HEK293 (cell line): ENCODE measurements at regions not wholly inside any gene's neighbourhood (a gene's known extent, or its start where the extent isn't known, plus 50 kb on each side); places are given as distances from the start of the nearest gene placed in this dataset.

Source experiments
- CTCF ChIA-PET: fragments of 350-600 bp; formaldehyde crosslinking; extraction: SDS; loops from one replicate; lab custom pipeline; 2021; ENCODE audit warnings: antibody characterized with exemption; lab: Yijun Ruan, JAX
- POLR2A ChIA-PET: fragments of 300-600 bp; formaldehyde crosslinking; extraction: SDS; loops from one replicate; lab custom pipeline; 2020; ENCODE audit warnings: antibody characterized with exemption, inconsistent platforms; lab: Yijun Ruan, JAX
- H3K27ac ChIP-seq: fragments of 200-500 bp; sonication (Bioruptor generic); 2 replicates; pipeline ENCODE4 v1.5.1; 2014; ENCODE audit warnings: low read depth, low read length, control low read depth, inconsistent platforms; ENCODE audit errors: extremely low read depth
- H3K36me3 ChIP-seq, 2 experiments: fragments of 200-500 bp in 1 of 2; sonication (Bioruptor generic) in 1 of 2; 1 replicate in 1 of 2; 2 replicates in 1 of 2; pipeline ENCODE4 v1.5.1; 2014 to 2017; ENCODE audit warnings: inconsistent platforms in 2 of 2, low read length in 2 of 2; ENCODE audit not compliant: control insufficient read depth in 2 of 2, insufficient read depth in 1 of 2
- H3K4me1 ChIP-seq: fragments of 200-500 bp; sonication (Bioruptor generic); 2 replicates; pipeline ENCODE4 v1.5.1; 2014; ENCODE audit warnings: mild to moderate bottlenecking, low read length, inconsistent platforms; ENCODE audit not compliant: control insufficient read depth, insufficient read depth
- H3K4me3 ChIP-seq: 2 replicates; pipeline ENCODE4 v1.5.1; 2011; ENCODE audit warnings: low read depth, mild to moderate bottlenecking, control low read depth, low read length, moderate library complexity
- H3K9me3 ChIP-seq: fragments of 200-500 bp; sonication (Bioruptor generic); 2 replicates; pipeline ENCODE4 v1.5.1; 2014; ENCODE audit warnings: low read depth, low read length, inconsistent platforms; ENCODE audit not compliant: control insufficient read depth, insufficient read depth
- CTCF ChIP-seq: fragments of 450-650 bp; formaldehyde crosslinking; IDR thresholded peaks from 2 replicates; pipeline ENCODE4 v1.5.1; 2016; ENCODE audit warnings: missing biosample characterization, missing genetic modification characterization
- HIC1 ChIP-seq: fragments of 450-650 bp; formaldehyde crosslinking; IDR thresholded peaks from 2 replicates; pipeline ENCODE4 v1.5.1; 2016; ENCODE audit warnings: missing biosample characterization, missing genetic modification characterization
- REPIN1 ChIP-seq: fragments of 450-650 bp; formaldehyde crosslinking; IDR thresholded peaks from 2 replicates; pipeline ENCODE4 v1.5.1; 2017; ENCODE audit warnings: missing biosample characterization, missing genetic modification characterization, low read depth
- SCRT1 ChIP-seq: fragments of 450-650 bp; formaldehyde crosslinking; IDR thresholded peaks from 2 replicates; pipeline ENCODE4 v1.5.1; 2016; ENCODE audit warnings: missing biosample characterization, missing genetic modification characterization, borderline replicate concordance
- ZNF138 ChIP-seq: fragments of 450-650 bp; formaldehyde crosslinking; IDR thresholded peaks from 2 replicates; pipeline ENCODE4 v1.5.1; 2016; ENCODE audit warnings: missing biosample characterization, missing genetic modification characterization, borderline replicate concordance
- ZNF140 ChIP-seq: fragments of 450-650 bp; formaldehyde crosslinking; IDR thresholded peaks from 2 replicates; pipeline ENCODE4 v1.5.1; 2016; ENCODE audit warnings: missing biosample characterization, missing genetic modification characterization
- ZNF2 ChIP-seq: fragments of 450-650 bp; formaldehyde crosslinking; IDR thresholded peaks from 2 replicates; pipeline ENCODE4 v1.5.1; 2016; ENCODE audit warnings: missing biosample characterization, missing genetic modification characterization
- ZNF223 ChIP-seq: fragments of 450-650 bp; formaldehyde crosslinking; IDR thresholded peaks from 2 replicates; pipeline ENCODE4 v1.5.1; 2016; ENCODE audit warnings: missing biosample characterization, missing genetic modification characterization
- ZNF366 ChIP-seq: fragments of 450-650 bp; formaldehyde crosslinking; conservative IDR thresholded peaks from 2 replicates; pipeline ENCODE4 v1.5.1; 2016; ENCODE audit warnings: missing biosample characterization, missing genetic modification characterization
- ZNF501 ChIP-seq: fragments of 450-650 bp; formaldehyde crosslinking; IDR thresholded peaks from 2 replicates; pipeline ENCODE4 v1.5.1; 2016; ENCODE audit warnings: missing biosample characterization, missing genetic modification characterization
- ZNF510 ChIP-seq: fragments of 450-650 bp; formaldehyde crosslinking; IDR thresholded peaks from 2 replicates; pipeline ENCODE4 v1.5.1; 2018; ENCODE audit warnings: mild to moderate bottlenecking, missing genetic modification characterization, missing biosample characterization; ENCODE audit not compliant: insufficient replicate concordance
- ZNF530 ChIP-seq: fragments of 450-650 bp; formaldehyde crosslinking; IDR thresholded peaks from 2 replicates; pipeline ENCODE4 v1.5.1; 2016; ENCODE audit warnings: low read depth, missing biosample characterization, missing genetic modification characterization
- ZNF549 ChIP-seq: fragments of 450-650 bp; IDR thresholded peaks from 2 replicates; pipeline ENCODE4 v1.5.1; 2018; ENCODE audit warnings: missing biosample characterization, missing genetic modification characterization, mild to moderate bottlenecking, inconsistent platforms, moderate library complexity
- ZNF610 ChIP-seq: fragments of 450-650 bp; formaldehyde crosslinking; IDR thresholded peaks from 2 replicates; pipeline ENCODE4 v1.5.1; 2016; ENCODE audit warnings: missing biosample characterization, missing genetic modification characterization, borderline replicate concordance
- ZNF621 ChIP-seq: fragments of 450-650 bp; formaldehyde crosslinking; IDR thresholded peaks from 2 replicates; pipeline ENCODE4 v1.5.1; 2017; ENCODE audit warnings: missing biosample characterization, missing genetic modification characterization
- ZNF670 ChIP-seq: fragments of 450-650 bp; formaldehyde crosslinking; IDR thresholded peaks from 2 replicates; pipeline ENCODE4 v1.5.1; 2016; ENCODE audit warnings: missing biosample characterization, missing genetic modification characterization, low read depth
- ZNF843 ChIP-seq: fragments of 450-650 bp; formaldehyde crosslinking; IDR thresholded peaks from 2 replicates; pipeline ENCODE4 v1.5.1; 2016; ENCODE audit warnings: missing biosample characterization, missing genetic modification characterization
- TF ChIP-seq, protein P1 (sequence below): fragments of 450-650 bp; formaldehyde crosslinking; IDR thresholded peaks from 2 replicates; pipeline ENCODE4 v1.5.1; 2016; ENCODE audit warnings: missing biosample characterization, missing genetic modification characterization
- TF ChIP-seq, protein P2 (sequence below): fragments of 450-650 bp; formaldehyde crosslinking; IDR thresholded peaks from 2 replicates; pipeline ENCODE4 v1.5.1; 2017; ENCODE audit warnings: missing biosample characterization, missing genetic modification characterization
- TF ChIP-seq, protein P3 (sequence below): fragments of 450-650 bp; formaldehyde crosslinking; IDR thresholded peaks from 2 replicates; pipeline ENCODE4 v1.5.1; 2016; ENCODE audit warnings: missing biosample characterization, missing genetic modification characterization
- TF ChIP-seq, protein P4 (sequence below): fragments of 450-650 bp; formaldehyde crosslinking; IDR thresholded peaks from 2 replicates; pipeline ENCODE4 v1.5.1; 2016; ENCODE audit warnings: missing biosample characterization, missing genetic modification characterization

GRCh38 chr12:124099661-124100060 lies 126.6 kb downstream of the ZNF664 start (continued):
- TF ChIP-seq SCRT1 (tag by site-specific recombination): no peak
- TF ChIP-seq, all 188 proteins: peak for 0

- ChIA-PET POLR2A (no interaction called here), CTCF (no interaction called here)
- TF ChIP-seq, protein P1, sequence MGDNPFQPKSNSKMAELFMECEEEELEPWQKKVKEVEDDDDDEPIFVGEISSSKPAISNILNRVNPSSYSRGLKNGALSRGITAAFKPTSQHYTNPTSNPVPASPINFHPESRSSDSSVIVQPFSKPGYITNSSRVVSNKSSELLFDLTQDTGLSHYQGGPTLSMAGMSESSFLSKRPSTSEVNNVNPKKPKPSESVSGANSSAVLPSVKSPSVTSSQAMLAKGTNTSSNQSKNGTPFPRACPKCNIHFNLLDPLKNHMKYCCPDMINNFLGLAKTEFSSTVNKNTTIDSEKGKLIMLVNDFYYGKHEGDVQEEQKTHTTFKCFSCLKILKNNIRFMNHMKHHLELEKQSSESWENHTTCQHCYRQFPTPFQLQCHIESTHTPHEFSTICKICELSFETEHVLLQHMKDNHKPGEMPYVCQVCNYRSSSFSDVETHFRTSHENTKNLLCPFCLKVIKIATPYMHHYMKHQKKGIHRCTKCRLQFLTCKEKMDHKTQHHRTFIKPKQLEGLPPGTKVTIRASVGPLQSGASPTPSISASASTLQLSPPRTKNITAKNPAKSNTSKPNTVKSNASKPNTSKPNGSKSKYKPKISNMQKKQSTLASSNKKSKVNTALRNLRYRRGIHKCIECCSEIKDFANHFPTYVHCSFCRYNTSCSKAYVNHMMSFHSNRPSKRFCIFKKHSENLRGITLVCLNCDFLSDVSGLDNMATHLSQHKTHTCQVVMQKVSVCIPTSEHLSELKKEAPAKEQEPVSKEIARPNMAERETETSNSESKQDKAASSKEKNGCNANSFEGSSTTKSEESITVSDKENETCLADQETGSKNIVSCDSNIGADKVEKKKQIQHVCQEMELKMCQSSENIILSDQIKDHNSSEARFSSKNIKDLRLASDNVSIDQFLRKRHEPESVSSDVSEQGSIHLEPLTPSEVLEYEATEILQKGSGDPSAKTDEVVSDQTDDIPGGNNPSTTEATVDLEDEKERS: no peak
- TF ChIP-seq ZNF223 (tag by site-specific recombination) (no peak), ZNF138 (tag by site-specific recombination) (no peak), ZNF501 (tag by site-specific recombination) (no peak), ZNF843 (tag by site-specific recombination) (no peak), ZNF610 (tag by site-specific recombination) (no peak), CTCF (tag by site-specific recombination) (no peak), ZNF510 (tag by site-specific recombination) (no peak), ZNF2 (tag by site-specific recombination) (no peak), HIC1 (no peak), ZNF530 (tag by site-specific recombination) (no peak), REPIN1 (tag by site-specific recombination) (no peak), ZNF366 (tag by site-specific recombination) (no peak), ZNF670 (tag by site-specific recombination) (no peak), ZNF621 (no peak), ZNF549 (no peak), ZNF140 (tag by site-specific recombination) (no peak)
- TF ChIP-seq, protein P2, sequence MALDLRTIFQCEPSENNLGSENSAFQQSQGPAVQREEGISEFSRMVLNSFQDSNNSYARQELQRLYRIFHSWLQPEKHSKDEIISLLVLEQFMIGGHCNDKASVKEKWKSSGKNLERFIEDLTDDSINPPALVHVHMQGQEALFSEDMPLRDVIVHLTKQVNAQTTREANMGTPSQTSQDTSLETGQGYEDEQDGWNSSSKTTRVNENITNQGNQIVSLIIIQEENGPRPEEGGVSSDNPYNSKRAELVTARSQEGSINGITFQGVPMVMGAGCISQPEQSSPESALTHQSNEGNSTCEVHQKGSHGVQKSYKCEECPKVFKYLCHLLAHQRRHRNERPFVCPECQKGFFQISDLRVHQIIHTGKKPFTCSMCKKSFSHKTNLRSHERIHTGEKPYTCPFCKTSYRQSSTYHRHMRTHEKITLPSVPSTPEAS (tag by site-specific recombination): no peak
- TF ChIP-seq, protein P3, sequence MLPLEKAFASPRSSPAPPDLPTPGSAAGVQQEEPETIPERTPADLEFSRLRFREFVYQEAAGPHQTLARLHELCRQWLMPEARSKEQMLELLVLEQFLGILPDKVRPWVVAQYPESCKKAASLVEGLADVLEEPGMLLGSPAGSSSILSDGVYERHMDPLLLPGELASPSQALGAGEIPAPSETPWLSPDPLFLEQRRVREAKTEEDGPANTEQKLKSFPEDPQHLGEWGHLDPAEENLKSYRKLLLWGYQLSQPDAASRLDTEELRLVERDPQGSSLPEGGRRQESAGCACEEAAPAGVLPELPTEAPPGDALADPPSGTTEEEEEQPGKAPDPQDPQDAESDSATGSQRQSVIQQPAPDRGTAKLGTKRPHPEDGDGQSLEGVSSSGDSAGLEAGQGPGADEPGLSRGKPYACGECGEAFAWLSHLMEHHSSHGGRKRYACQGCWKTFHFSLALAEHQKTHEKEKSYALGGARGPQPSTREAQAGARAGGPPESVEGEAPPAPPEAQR (tag by site-specific recombination): no peak
- TF ChIP-seq, protein P4, sequence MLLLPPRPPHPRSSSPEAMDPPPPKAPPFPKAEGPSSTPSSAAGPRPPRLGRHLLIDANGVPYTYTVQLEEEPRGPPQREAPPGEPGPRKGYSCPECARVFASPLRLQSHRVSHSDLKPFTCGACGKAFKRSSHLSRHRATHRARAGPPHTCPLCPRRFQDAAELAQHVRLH (tag by site-specific recombination): no peak
- Histone ChIP-seq H3K27ac (no peak overlapping the region), H3K36me3 (no peaks in the 10 kb centered on the region), H3K4me1 (no peaks in the 10 kb centered on the region), H3K4me3 (no peak overlapping the region), H3K9me3 (no peaks in the 10 kb centered on the region)
These were observed 127.7 kb downstream of the ZNF664 start for GRCh38 chr12:124100572-124101178.
